ENCODE measurements at regions not wholly inside any gene's neighbourhood (a gene's known extent, or its start where the extent isn't known, plus 50 kb on each side); places are given as distances from the start of the nearest gene placed in this dataset.

DNA sequence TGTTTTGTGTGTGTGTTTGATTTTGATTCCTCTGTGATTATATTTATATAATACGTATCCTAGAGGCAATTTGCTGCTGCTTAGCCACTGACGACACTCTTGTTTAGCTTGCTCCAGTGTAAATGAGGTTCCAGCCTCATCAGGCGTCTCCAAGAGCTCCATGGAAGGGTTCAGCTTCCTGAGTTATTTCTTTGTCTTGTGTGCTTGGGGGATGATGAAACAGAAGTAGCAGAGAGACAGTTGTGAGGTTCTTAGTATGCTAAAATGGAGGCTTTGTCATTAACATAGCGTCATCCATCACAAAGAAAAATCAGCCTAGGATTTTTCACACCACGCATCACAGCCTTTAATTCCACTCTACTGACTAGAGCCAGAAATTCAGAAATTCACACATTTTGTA is 85.1 kb downstream of the KLF6 start:
- Histone ChIP-seq H3K27ac (no peak overlapping the region), H3K9ac (ENCODE audit: insufficient read length) (no peak overlapping the region), H3K36me3 (ENCODE audit: insufficient read depth, low read length) (no peaks in the 10 kb centered on the region), H3K9me3 (ENCODE audit: low read depth, low read length) (no peaks in the 10 kb centered on the region), H3K4me3 (no peak overlapping the region)
- TF ChIP-seq EZH2 (IDR thresholded peaks at IDR 0.05) (no peak), POLR2AphosphoS5 (IDR thresholded peaks at IDR 0.05; ENCODE audit: borderline replicate concordance, low read depth, low read length) (no peak), FOXP2 (optimal IDR thresholded peaks at IDR 0.05; ENCODE audit: control extremely low read depth, extremely low read length, insufficient read depth) (no peak)
- DNase-seq (ENCODE audit: low read depth, low spot score) = no peak

- Histone ChIP-seq H3K27ac (no peak overlapping the region), H3K36me3 (ENCODE audit: insufficient read depth, low read length) (no peaks in the 10 kb centered on the region), H3K9ac (ENCODE audit: insufficient read length) (no peak overlapping the region), H3K9me3 (ENCODE audit: low read depth, low read length) (no peaks in the 10 kb centered on the region), H3K4me3 (no peak overlapping the region)
- no peak for TF ChIP-seq EZH2 (IDR thresholded peaks at IDR 0.05)
- no peak for TF ChIP-seq FOXP2 (optimal IDR thresholded peaks at IDR 0.05; ENCODE audit: control extremely low read depth, extremely low read length, insufficient read depth)
- TF ChIP-seq POLR2AphosphoS5 (IDR thresholded peaks at IDR 0.05; ENCODE audit: borderline replicate concordance, low read depth, low read length) = no peak
- DNase-seq (ENCODE audit: low read depth, low spot score) = no peak
These were observed 86.7 kb downstream of the KLF6 start for GRCh38 chr10:3698312-3698711.

DNA sequence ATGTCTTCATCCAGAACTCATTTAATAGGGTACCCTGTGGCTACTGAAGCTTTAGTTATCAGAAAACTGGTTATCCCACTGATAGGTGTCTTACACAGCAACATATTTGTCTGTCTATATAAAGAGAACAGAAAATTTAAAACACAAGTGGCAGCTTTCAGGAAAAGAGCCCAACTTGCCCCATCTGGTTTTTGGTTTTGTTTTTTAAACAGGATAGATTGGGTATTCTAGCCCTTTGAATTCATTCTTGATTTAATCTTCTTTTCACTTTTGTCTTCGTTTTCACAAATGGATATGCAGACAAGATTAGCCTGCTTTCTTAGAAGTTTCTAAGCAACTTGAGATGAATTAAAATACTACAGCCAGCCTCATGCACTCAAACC is 91.3 kb downstream of the KLF6 start:
- no peak overlapping the region for H3K4me3 ChIP-seq
- no peaks in the 10 kb centered on the region for H3K9me3 ChIP-seq (ENCODE audit: low read depth, low read length)
- no peak for TF ChIP-seq EZH2 (IDR thresholded peaks at IDR 0.05)
- TF ChIP-seq POLR2AphosphoS5 (IDR thresholded peaks at IDR 0.05; ENCODE audit: borderline replicate concordance, low read depth, low read length) = no peak
- TF ChIP-seq FOXP2 (optimal IDR thresholded peaks at IDR 0.05; ENCODE audit: control extremely low read depth, extremely low read length, insufficient read depth) = no peak
- DNase-seq (ENCODE audit: low read depth, low spot score) = no peak
- no peak overlapping the region for H3K27ac ChIP-seq
- H3K9ac ChIP-seq (ENCODE audit: insufficient read length) = no peak overlapping the region
- no peaks in the 10 kb centered on the region for H3K36me3 ChIP-seq (ENCODE audit: insufficient read depth, low read length)

- Histone ChIP-seq H3K9ac (ENCODE audit: insufficient read length) (no peak overlapping the region), H3K4me3 (no peak overlapping the region), H3K36me3 (ENCODE audit: insufficient read depth, low read length) (no peaks in the 10 kb centered on the region), H3K9me3 (ENCODE audit: low read depth, low read length) (no peaks in the 10 kb centered on the region), H3K27ac (no peak overlapping the region)
- no peak for DNase-seq (ENCODE audit: low read depth, low spot score)
- no peak for TF ChIP-seq POLR2AphosphoS5 (IDR thresholded peaks at IDR 0.05; ENCODE audit: borderline replicate concordance, low read depth, low read length)
- no peak for TF ChIP-seq EZH2 (IDR thresholded peaks at IDR 0.05)
- TF ChIP-seq FOXP2 (optimal IDR thresholded peaks at IDR 0.05; ENCODE audit: control extremely low read depth, extremely low read length, insufficient read depth) = no peak
These were observed 91.8 kb downstream of the KLF6 start for GRCh38 chr10:3693022-3693697.

DNA sequence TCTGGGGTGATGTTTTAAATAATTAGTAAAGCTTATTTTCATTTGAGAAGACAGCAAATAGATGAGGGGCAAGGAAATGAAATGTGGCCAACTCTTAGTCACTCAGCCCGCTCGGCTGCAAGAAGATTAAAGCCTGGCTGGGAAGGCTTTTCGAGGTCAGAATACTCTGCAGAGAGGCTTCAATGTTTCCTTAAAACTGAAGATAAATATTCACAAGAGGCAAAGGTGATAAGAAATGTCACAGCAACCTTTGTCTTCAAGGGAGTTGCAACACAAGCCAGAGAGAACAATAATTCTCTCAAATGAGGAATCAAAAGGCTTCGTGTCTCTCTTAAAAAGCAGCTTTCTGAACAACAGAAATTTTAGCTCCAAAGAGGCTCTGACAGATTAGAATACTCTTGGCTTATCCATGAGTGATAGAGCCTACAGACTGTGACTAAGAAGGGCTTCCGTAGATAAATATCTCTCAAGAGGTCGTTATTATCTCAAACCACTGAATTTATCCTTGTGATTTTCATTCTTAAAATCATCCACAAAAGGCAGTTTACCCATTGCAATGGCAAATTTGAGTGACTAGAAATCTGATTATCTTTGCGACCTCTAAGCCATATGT is 92.5 kb downstream of the KLF6 start:
- no peak for TF ChIP-seq POLR2AphosphoS5 (IDR thresholded peaks at IDR 0.05; ENCODE audit: borderline replicate concordance, low read depth, low read length)
- no peak for TF ChIP-seq FOXP2 (optimal IDR thresholded peaks at IDR 0.05; ENCODE audit: control extremely low read depth, extremely low read length, insufficient read depth)
- no peak for TF ChIP-seq EZH2 (IDR thresholded peaks at IDR 0.05)
- Histone ChIP-seq H3K4me3 (no peak overlapping the region), H3K9me3 (ENCODE audit: low read depth, low read length) (no peaks in the 10 kb centered on the region), H3K9ac (ENCODE audit: insufficient read length) (no peak overlapping the region), H3K36me3 (ENCODE audit: insufficient read depth, low read length) (no peaks in the 10 kb centered on the region), H3K27ac (no peak overlapping the region)
- no peak for DNase-seq (ENCODE audit: low read depth, low spot score)

DNA sequence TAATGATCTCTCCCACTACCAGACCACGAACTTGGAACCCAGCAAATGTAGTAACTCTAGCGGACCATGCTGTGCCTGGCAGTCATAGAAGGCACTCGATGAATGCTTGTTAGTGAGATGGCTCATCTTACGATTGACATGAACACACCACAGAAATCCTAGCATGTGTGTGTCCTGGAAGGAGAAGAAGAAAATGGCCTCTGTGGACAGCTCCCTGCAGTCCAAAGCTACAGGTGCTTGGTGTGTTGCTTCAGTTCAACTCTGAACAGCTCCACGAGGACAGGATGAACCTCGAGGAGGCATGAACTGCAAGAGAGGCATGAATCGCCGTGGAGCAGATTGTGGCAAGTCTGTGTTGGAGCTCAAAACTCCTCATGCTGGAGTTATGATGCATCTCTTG is 93.5 kb downstream of the KLF6 start:
- no peaks in the 10 kb centered on the region for H3K36me3 ChIP-seq (ENCODE audit: insufficient read depth, low read length)
- TF ChIP-seq POLR2AphosphoS5 (IDR thresholded peaks at IDR 0.05; ENCODE audit: borderline replicate concordance, low read depth, low read length) (no peak), FOXP2 (optimal IDR thresholded peaks at IDR 0.05; ENCODE audit: control extremely low read depth, extremely low read length, insufficient read depth) (no peak), EZH2 (IDR thresholded peaks at IDR 0.05) (no peak)

DNA sequence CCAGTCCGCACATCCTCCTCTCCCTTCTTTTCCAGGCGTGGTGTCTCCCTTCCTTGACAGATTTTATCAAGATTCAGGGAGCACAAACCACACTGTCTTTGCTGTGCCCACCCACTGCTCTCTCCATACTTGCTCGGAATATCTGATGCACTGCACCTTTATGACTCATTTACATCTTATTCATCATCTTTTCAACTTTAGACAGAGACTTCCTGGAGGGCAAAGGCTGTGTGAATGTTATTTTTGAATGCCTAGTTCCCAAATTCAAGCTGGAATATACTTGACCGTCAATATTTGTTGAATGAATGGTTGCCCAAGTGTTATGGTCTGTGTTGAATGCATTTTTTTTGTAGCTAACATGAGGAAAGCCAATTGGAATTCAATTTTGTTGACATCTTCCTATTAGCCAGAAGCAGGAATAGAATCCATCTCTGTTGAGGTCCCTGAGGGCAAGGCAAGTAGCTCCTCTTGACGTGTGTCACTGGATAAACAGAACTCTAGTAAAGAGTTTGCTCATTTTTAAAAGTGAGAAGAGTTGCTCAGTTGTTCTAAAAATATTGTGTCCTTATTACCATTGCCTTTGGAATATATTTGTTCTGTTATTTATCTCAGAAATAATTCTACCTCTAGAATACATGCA is 95.0 kb downstream of the KLF6 start:
- no peak for TF ChIP-seq FOXP2 (optimal IDR thresholded peaks at IDR 0.05; ENCODE audit: control extremely low read depth, extremely low read length, insufficient read depth)
- no peak for TF ChIP-seq EZH2 (IDR thresholded peaks at IDR 0.05)
- TF ChIP-seq POLR2AphosphoS5 (IDR thresholded peaks at IDR 0.05; ENCODE audit: borderline replicate concordance, low read depth, low read length) = no peak
- Histone ChIP-seq H3K9ac (ENCODE audit: insufficient read length) (no peak overlapping the region), H3K4me3 (no peak overlapping the region), H3K27ac (no peak overlapping the region), H3K9me3 (ENCODE audit: low read depth, low read length) (no peaks in the 10 kb centered on the region), H3K36me3 (ENCODE audit: insufficient read depth, low read length) (no peaks in the 10 kb centered on the region)
- DNase-seq (ENCODE audit: low read depth, low spot score) = no peak

More for the DNA sequence above, 93.5 kb downstream of the KLF6 start:
- H3K4me3 ChIP-seq = no peak overlapping the region
- no peak for DNase-seq (ENCODE audit: low read depth, low spot score)
- no peak overlapping the region for H3K9ac ChIP-seq (ENCODE audit: insufficient read length)
- no peaks in the 10 kb centered on the region for H3K9me3 ChIP-seq (ENCODE audit: low read depth, low read length)
- no peak overlapping the region for H3K27ac ChIP-seq

DNA sequence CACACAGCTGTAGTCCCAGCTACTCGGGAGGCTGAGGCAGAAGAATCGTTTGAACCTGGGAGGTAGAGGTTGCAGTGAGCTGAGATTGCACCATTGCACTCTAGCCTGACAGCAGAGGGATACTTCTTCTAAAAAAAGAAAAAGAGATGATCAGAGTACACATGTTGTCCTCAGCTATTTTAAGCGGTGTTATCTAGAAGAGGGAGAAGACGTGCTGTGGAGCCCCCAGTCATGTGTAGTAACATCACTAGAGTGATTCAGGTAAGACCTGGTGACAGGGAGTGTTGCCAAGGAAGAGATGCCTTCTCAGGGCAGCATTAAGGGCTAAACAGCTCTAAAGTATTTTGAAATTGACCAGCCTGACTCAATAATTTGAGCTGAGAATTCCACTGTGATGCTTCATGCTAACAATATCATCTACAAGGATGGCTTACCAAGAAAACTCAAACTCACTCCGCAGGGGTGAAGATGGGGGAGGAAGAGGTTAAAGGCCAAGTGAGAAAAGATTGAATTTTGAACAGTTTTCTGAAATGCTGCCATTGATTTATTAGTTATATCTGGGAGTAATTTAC is 97.4 kb downstream of the KLF6 start:
- H3K9me3 ChIP-seq (ENCODE audit: low read depth, low read length) = no peaks in the 10 kb centered on the region
- no peak for DNase-seq (ENCODE audit: low read depth, low spot score)

More for the DNA sequence above, 97.4 kb downstream of the KLF6 start:
- Histone ChIP-seq H3K36me3 (ENCODE audit: insufficient read depth, low read length) (no peaks in the 10 kb centered on the region), H3K27ac (no peak overlapping the region), H3K9ac (ENCODE audit: insufficient read length) (no peak overlapping the region), H3K4me3 (no peak overlapping the region)
- no peak for TF ChIP-seq FOXP2 (optimal IDR thresholded peaks at IDR 0.05; ENCODE audit: control extremely low read depth, extremely low read length, insufficient read depth)
- TF ChIP-seq POLR2AphosphoS5 (IDR thresholded peaks at IDR 0.05; ENCODE audit: borderline replicate concordance, low read depth, low read length) = no peak
- TF ChIP-seq EZH2 (IDR thresholded peaks at IDR 0.05) = no peak
